ENCODE measurements at regions not wholly inside any gene's neighbourhood (a gene's known extent, or its start where the extent isn't known, plus 50 kb on each side); places are given as distances from the start of the nearest gene placed in this dataset.
A peak's percentile ranks its signal among the peaks of the same experiment; 100 is the strongest.
"Not testable (repeated sequence)": the region's sequence is repeated elsewhere in the genome, so short reads cannot be mapped to it uniquely, and the experiment has no call there.

- CTCF ChIA-PET: not testable (repeated sequence)
Observed at GRCh38 chr1:146355373-146355772, 126.6 kb upstream of the NOTCH2NLA start.

GRCh38 chr1:146326863-146327262, 98.0 kb upstream of the NOTCH2NLA start:
- BruUV-seq (replicated peaks): not testable (repeated sequence)

More at GRCh38 chr1:146355373-146355772, 126.6 kb upstream of the NOTCH2NLA start:
- ATAC-seq; BruUV-seq (replicated peaks); H3K79me2 ChIP-seq (ENCODE audit: low read length); H3K27ac ChIP-seq (ENCODE audit: low read length); POLR2A ChIA-PET (ENCODE audit: unreplicated experiment); H4K20me1 ChIP-seq (ENCODE audit: low read length); H3K27me3 ChIP-seq (ENCODE audit: low read length); H3K4me1 ChIP-seq (ENCODE audit: insufficient read depth, low read length); DNase-seq; H3K36me3 ChIP-seq (ENCODE audit: low read depth, low read length); H2AFZ ChIP-seq (ENCODE audit: low read length); H3K9ac ChIP-seq (ENCODE audit: low read length); H3K4me2 ChIP-seq (ENCODE audit: low read length); H3K9me2 ChIP-seq (replicated peaks; ENCODE audit: low read length); intact Hi-C loops (cut with micrococcal nuclease); H3K9me3 ChIP-seq (ENCODE audit: low read length); H3F3A ChIP-seq (ENCODE audit: low read length, unreplicated experiment); H3K4me3 ChIP-seq (ENCODE audit: low read length): not testable (repeated sequence)

GRCh38 chr1:146324463-146324862, 95.6 kb upstream of the NOTCH2NLA start:
- H3K4me2 ChIP-seq (ENCODE audit: low read length); H3K27me3 ChIP-seq (ENCODE audit: low read length); DNase-seq; BruUV-seq (replicated peaks); POLR2A ChIA-PET (ENCODE audit: unreplicated experiment); H3K4me3 ChIP-seq (ENCODE audit: low read length); ATAC-seq; CTCF ChIA-PET; H2AFZ ChIP-seq (ENCODE audit: low read length); H3K9ac ChIP-seq (ENCODE audit: low read length); H3K4me1 ChIP-seq (ENCODE audit: insufficient read depth, low read length); H3K36me3 ChIP-seq (ENCODE audit: low read depth, low read length); H3F3A ChIP-seq (ENCODE audit: low read length, unreplicated experiment); intact Hi-C loops (cut with micrococcal nuclease); H3K9me2 ChIP-seq (replicated peaks; ENCODE audit: low read length); H3K79me2 ChIP-seq (ENCODE audit: low read length); H3K27ac ChIP-seq (ENCODE audit: low read length); H4K20me1 ChIP-seq (ENCODE audit: low read length); H3K9me3 ChIP-seq (ENCODE audit: low read length): not testable (repeated sequence)

More at GRCh38 chr1:146326863-146327262, 98.0 kb upstream of the NOTCH2NLA start:
- H2AFZ ChIP-seq (ENCODE audit: low read length); H4K20me1 ChIP-seq (ENCODE audit: low read length); H3K79me2 ChIP-seq (ENCODE audit: low read length); CTCF ChIA-PET; H3K9ac ChIP-seq (ENCODE audit: low read length); H3K4me2 ChIP-seq (ENCODE audit: low read length); intact Hi-C loops (cut with micrococcal nuclease); H3K36me3 ChIP-seq (ENCODE audit: low read depth, low read length); H3K27me3 ChIP-seq (ENCODE audit: low read length); H3K27ac ChIP-seq (ENCODE audit: low read length); H3K4me1 ChIP-seq (ENCODE audit: insufficient read depth, low read length); H3F3A ChIP-seq (ENCODE audit: low read length, unreplicated experiment); DNase-seq; H3K9me2 ChIP-seq (replicated peaks; ENCODE audit: low read length); H3K9me3 ChIP-seq (ENCODE audit: low read length); H3K4me3 ChIP-seq (ENCODE audit: low read length); POLR2A ChIA-PET (ENCODE audit: unreplicated experiment): not testable (repeated sequence)
- peak; percentile 24; the same call in 1 of the 2 replicates for ATAC-seq

GRCh38 chr1:146323302-146323701, 94.5 kb upstream of the NOTCH2NLA start:
- H3F3A ChIP-seq (ENCODE audit: low read length, unreplicated experiment); H3K4me3 ChIP-seq (ENCODE audit: low read length); H3K36me3 ChIP-seq (ENCODE audit: low read depth, low read length); H3K9ac ChIP-seq (ENCODE audit: low read length); DNase-seq; BruUV-seq (replicated peaks); ATAC-seq; POLR2A ChIA-PET (ENCODE audit: unreplicated experiment); H3K27me3 ChIP-seq (ENCODE audit: low read length); H3K4me2 ChIP-seq (ENCODE audit: low read length); H3K27ac ChIP-seq (ENCODE audit: low read length); H2AFZ ChIP-seq (ENCODE audit: low read length); H3K9me2 ChIP-seq (replicated peaks; ENCODE audit: low read length); H3K4me1 ChIP-seq (ENCODE audit: insufficient read depth, low read length); intact Hi-C loops (cut with micrococcal nuclease); H3K9me3 ChIP-seq (ENCODE audit: low read length); CTCF ChIA-PET; H3K79me2 ChIP-seq (ENCODE audit: low read length); H4K20me1 ChIP-seq (ENCODE audit: low read length): not testable (repeated sequence)

DNA sequence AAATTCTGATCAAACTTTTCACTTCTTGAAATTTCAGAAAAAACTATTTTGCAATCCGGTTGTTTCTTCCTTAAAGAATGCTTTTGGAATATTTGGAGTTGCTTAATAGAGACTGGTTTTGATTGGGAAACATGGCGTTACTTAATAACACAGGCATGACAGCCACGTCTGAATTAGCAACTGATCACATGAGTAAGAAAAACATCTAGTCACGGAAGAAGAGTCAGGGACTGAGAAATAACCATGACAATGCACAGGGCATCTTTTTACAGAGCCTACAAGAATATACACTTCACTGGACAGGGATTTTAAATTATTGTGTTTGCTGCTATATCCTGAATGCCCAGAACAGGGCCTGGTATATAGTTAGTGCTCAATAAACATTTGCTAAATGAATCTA, 94.1 kb upstream of the NOTCH2NLA start:
- H3K9ac ChIP-seq (ENCODE audit: low read length); H3K9me2 ChIP-seq (replicated peaks; ENCODE audit: low read length); CTCF ChIA-PET; H3K27ac ChIP-seq (ENCODE audit: low read length); H3F3A ChIP-seq (ENCODE audit: low read length, unreplicated experiment); H3K4me2 ChIP-seq (ENCODE audit: low read length); H3K36me3 ChIP-seq (ENCODE audit: low read depth, low read length); ATAC-seq; H3K79me2 ChIP-seq (ENCODE audit: low read length); H3K4me1 ChIP-seq (ENCODE audit: insufficient read depth, low read length); H3K4me3 ChIP-seq (ENCODE audit: low read length); intact Hi-C loops (cut with micrococcal nuclease); H3K9me3 ChIP-seq (ENCODE audit: low read length); DNase-seq; BruUV-seq (replicated peaks); H4K20me1 ChIP-seq (ENCODE audit: low read length); POLR2A ChIA-PET (ENCODE audit: unreplicated experiment); H2AFZ ChIP-seq (ENCODE audit: low read length); H3K27me3 ChIP-seq (ENCODE audit: low read length): not testable (repeated sequence)

- H4K20me1 ChIP-seq (ENCODE audit: low read length); H3K79me2 ChIP-seq (ENCODE audit: low read length); H3K9me2 ChIP-seq (replicated peaks; ENCODE audit: low read length); H3K4me3 ChIP-seq (ENCODE audit: low read length); DNase-seq; BruUV-seq (replicated peaks); H3K4me1 ChIP-seq (ENCODE audit: insufficient read depth, low read length); H3F3A ChIP-seq (ENCODE audit: low read length, unreplicated experiment); CTCF ChIA-PET; POLR2A ChIA-PET (ENCODE audit: unreplicated experiment); H2AFZ ChIP-seq (ENCODE audit: low read length); ATAC-seq; H3K9me3 ChIP-seq (ENCODE audit: low read length); intact Hi-C loops (cut with micrococcal nuclease); H3K27me3 ChIP-seq (ENCODE audit: low read length); H3K9ac ChIP-seq (ENCODE audit: low read length); H3K27ac ChIP-seq (ENCODE audit: low read length); H3K4me2 ChIP-seq (ENCODE audit: low read length); H3K36me3 ChIP-seq (ENCODE audit: low read depth, low read length): not testable (repeated sequence)
Observed at GRCh38 chr1:146318715-146319114, 89.9 kb upstream of the NOTCH2NLA start.

DNA sequence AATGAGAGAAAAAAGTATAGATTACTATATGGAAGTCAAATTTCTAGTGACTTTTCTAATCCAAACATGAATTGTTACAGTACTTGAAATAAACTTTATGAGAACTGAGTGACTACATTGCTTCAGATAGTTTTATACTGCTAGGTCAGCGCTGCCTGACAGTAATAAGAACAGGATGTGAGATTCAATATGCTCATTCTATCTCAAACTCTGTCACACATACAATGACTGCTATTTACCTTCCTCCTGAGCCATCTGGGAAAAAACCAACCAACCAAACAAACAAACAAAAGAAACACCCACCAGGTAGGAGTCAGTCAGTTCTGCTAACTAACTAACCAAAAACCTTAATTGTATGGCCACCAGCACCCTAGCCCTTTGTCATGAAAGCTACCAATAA, 89.0 kb upstream of the NOTCH2NLA start:
- H3K4me2 ChIP-seq (ENCODE audit: low read length); intact Hi-C loops (cut with micrococcal nuclease); H3K9ac ChIP-seq (ENCODE audit: low read length); POLR2A ChIA-PET (ENCODE audit: unreplicated experiment); CTCF ChIA-PET; H3K27me3 ChIP-seq (ENCODE audit: low read length); DNase-seq; H2AFZ ChIP-seq (ENCODE audit: low read length); H3K27ac ChIP-seq (ENCODE audit: low read length); ATAC-seq; H3K36me3 ChIP-seq (ENCODE audit: low read depth, low read length); H3K9me3 ChIP-seq (ENCODE audit: low read length); H3F3A ChIP-seq (ENCODE audit: low read length, unreplicated experiment); H3K4me1 ChIP-seq (ENCODE audit: insufficient read depth, low read length); H3K4me3 ChIP-seq (ENCODE audit: low read length); H3K9me2 ChIP-seq (replicated peaks; ENCODE audit: low read length); BruUV-seq (replicated peaks); H4K20me1 ChIP-seq (ENCODE audit: low read length); H3K79me2 ChIP-seq (ENCODE audit: low read length): not testable (repeated sequence)

Measured in PC-3 (cell line).